GM18498 (cell line): ENCODE measurements at regions not wholly inside any gene's neighbourhood (a gene's known extent, or its start where the extent isn't known, plus 50 kb on each side); places are given as distances from the start of the nearest gene placed in this dataset.
"Not testable (repeated sequence)": the region's sequence is repeated elsewhere in the genome, so short reads cannot be mapped to it uniquely, and the experiment has no call there.

Experiments used
- ATAC-seq: cut with Tn5 transposase; IDR thresholded peaks from one replicate; pipeline ENCODE4 v1.9.1; 2021; ENCODE audit warnings: mild to moderate bottlenecking, moderate library complexity; ENCODE audit not compliant: unreplicated experiment

GRCh38 chr7:68821846-68822245, 776.4 kb upstream of the AUTS2 start:
- no peak for ATAC-seq

GRCh38 chr7:68823996-68824780, 774.1 kb upstream of the AUTS2 start:
- no peak for ATAC-seq

- ATAC-seq, result no peak
Measured at GRCh38 chr7:68828575-68828974, 769.7 kb upstream of the AUTS2 start.

GRCh38 chr7:68833422-68833821, 764.9 kb upstream of the AUTS2 start:
- ATAC-seq, result no peak

GRCh38 chr7:68839014-68839413, 759.3 kb upstream of the AUTS2 start:
- ATAC-seq, result no peak

GRCh38 chr7:68840991-68841390, 757.3 kb upstream of the AUTS2 start:
- no peak for ATAC-seq

GRCh38 chr7:68843985-68844384, 754.3 kb upstream of the AUTS2 start:
- not testable (repeated sequence) for ATAC-seq

- ATAC-seq, result no peak
Measured at GRCh38 chr7:68846811-68847325, 751.4 kb upstream of the AUTS2 start.

GRCh38 chr7:68853254-68853653, 745.0 kb upstream of the AUTS2 start:
- ATAC-seq, result no peak

GRCh38 chr7:68857571-68857970, 740.7 kb upstream of the AUTS2 start:
- no peak for ATAC-seq

GRCh38 chr7:68858497-68858896, 739.8 kb upstream of the AUTS2 start:
- no peak for ATAC-seq

GRCh38 chr7:68861171-68861570, 737.1 kb upstream of the AUTS2 start:
- ATAC-seq, result no peak

GRCh38 chr7:68862261-68862660, 736.0 kb upstream of the AUTS2 start:
- ATAC-seq, result no peak

- no peak for ATAC-seq
Measured at GRCh38 chr7:68862736-68863135, 735.5 kb upstream of the AUTS2 start.

GRCh38 chr7:68865351-68866199, 732.7 kb upstream of the AUTS2 start:
- no peak for ATAC-seq

- ATAC-seq, result no peak
Measured at GRCh38 chr7:68866200-68866570, 732.1 kb upstream of the AUTS2 start.

- ATAC-seq, result not testable (repeated sequence)
Measured at GRCh38 chr7:68866721-68867120, 731.6 kb upstream of the AUTS2 start.

- ATAC-seq, result no peak
Measured at GRCh38 chr7:68868978-68869377, 729.3 kb upstream of the AUTS2 start.

- ATAC-seq, result no peak
Measured at GRCh38 chr7:68873616-68874015, 724.7 kb upstream of the AUTS2 start.

- no peak for ATAC-seq
Measured at GRCh38 chr7:68875857-68876256, 722.4 kb upstream of the AUTS2 start.

GRCh38 chr7:68887116-68887515, 711.2 kb upstream of the AUTS2 start:
- not testable (repeated sequence) for ATAC-seq

GRCh38 chr7:68888971-68889385, 709.3 kb upstream of the AUTS2 start:
- no peak for ATAC-seq
